ENCODE measurements at regions not wholly inside any gene's neighbourhood (a gene's known extent, or its start where the extent isn't known, plus 50 kb on each side); places are given as distances from the start of the nearest gene placed in this dataset.

DNA sequence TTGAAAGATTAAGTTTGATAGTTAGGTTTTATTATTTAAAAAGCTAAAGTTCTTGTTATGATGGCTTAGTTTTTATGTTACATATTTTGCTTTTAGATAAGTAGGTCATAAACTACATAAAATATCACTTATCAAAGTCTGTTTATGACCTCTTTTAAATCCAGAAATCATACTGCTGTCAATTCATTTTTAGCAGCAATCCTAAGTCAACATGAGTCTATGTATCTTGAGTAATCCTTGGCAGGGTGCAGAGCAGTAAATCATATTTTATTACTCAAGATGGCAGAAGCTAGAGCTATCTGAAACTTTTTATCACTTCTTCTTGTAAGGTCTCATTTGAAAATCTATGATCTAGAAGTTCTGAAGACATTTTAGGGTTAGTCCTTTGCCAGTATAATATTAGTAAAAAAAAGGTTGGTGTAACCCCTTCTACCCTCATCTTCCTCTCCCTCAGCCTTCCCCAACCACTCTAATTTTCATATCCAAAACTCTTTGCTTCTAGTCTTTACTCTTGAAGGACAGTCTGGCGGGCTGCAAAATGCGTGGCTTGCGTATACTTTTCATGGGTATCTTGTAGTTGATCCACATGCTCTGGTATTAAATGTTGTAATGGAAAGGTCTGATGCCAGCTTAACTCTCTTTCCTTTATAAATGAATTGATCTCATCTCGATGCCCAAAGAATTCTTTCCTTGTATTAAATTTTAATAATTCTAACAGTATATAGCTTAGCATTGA is 134.0 kb upstream of the THRB start:
- H3K4me3 ChIP-seq (ENCODE audit: low read depth, low read length) = no peak overlapping the region
- no peaks in the 10 kb centered on the region for H3K27me3 ChIP-seq (ENCODE audit: control insufficient read depth, insufficient read depth, low read length)
- DNase-seq (ENCODE audit: low read depth, low spot score) = no peak
- ChIA-PET POLR2A (no interaction called here), CTCF (no interaction called here)
- TF ChIP-seq, protein P1, sequence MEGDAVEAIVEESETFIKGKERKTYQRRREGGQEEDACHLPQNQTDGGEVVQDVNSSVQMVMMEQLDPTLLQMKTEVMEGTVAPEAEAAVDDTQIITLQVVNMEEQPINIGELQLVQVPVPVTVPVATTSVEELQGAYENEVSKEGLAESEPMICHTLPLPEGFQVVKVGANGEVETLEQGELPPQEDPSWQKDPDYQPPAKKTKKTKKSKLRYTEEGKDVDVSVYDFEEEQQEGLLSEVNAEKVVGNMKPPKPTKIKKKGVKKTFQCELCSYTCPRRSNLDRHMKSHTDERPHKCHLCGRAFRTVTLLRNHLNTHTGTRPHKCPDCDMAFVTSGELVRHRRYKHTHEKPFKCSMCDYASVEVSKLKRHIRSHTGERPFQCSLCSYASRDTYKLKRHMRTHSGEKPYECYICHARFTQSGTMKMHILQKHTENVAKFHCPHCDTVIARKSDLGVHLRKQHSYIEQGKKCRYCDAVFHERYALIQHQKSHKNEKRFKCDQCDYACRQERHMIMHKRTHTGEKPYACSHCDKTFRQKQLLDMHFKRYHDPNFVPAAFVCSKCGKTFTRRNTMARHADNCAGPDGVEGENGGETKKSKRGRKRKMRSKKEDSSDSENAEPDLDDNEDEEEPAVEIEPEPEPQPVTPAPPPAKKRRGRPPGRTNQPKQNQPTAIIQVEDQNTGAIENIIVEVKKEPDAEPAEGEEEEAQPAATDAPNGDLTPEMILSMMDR (IDR thresholded peaks at IDR 0.05; ENCODE audit: low read depth, low read length) = no peak
- no peak overlapping the region for H3K27ac ChIP-seq (ENCODE audit: low read depth, low read length)
- no peaks in the 10 kb centered on the region for H3K9me3 ChIP-seq (ENCODE audit: control insufficient read depth, insufficient read depth, low read length)

DNA sequence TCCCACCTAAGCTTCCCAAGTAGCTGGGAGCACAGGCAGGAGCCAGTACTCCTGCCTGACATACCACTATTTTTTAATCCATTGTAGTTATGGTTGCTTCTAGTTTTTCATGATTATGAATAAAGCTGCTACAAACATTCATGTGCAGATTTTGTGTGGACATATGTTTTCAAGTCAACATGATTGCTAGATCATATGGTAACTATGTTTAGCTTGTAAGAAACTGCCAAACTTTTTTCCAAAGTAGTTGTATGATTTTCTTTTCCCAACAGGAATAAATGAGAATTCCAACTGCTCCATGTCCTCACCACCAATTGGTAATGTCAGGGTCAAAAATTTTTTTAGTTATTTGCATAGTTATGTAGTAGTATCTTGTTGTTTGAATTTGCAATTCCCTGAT is 136.8 kb upstream of the THRB start:
- no peaks in the 10 kb centered on the region for H3K27me3 ChIP-seq (ENCODE audit: control insufficient read depth, insufficient read depth, low read length)
- DNase-seq (ENCODE audit: low read depth, low spot score) = no peak
- POLR2A ChIA-PET = no interaction called here

DNA sequence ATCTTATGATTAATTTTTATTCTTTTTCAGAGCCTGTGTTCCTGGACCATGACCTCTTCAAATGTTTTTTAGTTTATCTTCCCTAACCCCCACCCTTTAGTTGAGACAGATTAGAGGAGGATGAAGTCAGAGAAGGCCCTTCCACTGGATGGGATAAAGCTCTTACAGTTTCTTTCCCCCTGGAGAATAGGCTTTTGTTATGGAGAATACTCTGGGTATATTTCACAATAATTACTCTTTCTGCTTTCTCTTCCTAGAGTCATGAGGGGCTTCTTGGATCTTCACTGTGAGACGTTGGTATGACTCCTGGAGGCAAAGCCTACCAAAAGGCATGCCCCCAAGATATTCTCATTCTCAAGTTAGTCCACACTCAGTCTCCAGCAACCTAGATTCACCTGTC is 144.4 kb upstream of the THRB start:
- POLR2A ChIA-PET = no interaction called here
- H3K27ac ChIP-seq (ENCODE audit: low read depth, low read length) = no peak overlapping the region
- CTCF ChIA-PET = interaction anchor here (1.7 kb wide), 1 partner anchor 640 kb away, joined by 5 read pairs; no protein-coding TSS in a partner anchor
- TF ChIP-seq, protein P1 (IDR thresholded peaks at IDR 0.05; ENCODE audit: low read depth, low read length) = no peak
- H3K27me3 ChIP-seq (ENCODE audit: control insufficient read depth, insufficient read depth, low read length) = no peaks in the 10 kb centered on the region
- no peak overlapping the region for H3K4me3 ChIP-seq (ENCODE audit: low read depth, low read length)
- no peak for DNase-seq (ENCODE audit: low read depth, low spot score)
- no peaks in the 10 kb centered on the region for H3K9me3 ChIP-seq (ENCODE audit: control insufficient read depth, insufficient read depth, low read length)

More for the DNA sequence above, 136.8 kb upstream of the THRB start:
- Histone ChIP-seq H3K9me3 (ENCODE audit: control insufficient read depth, insufficient read depth, low read length) (no peaks in the 10 kb centered on the region), H3K4me3 (ENCODE audit: low read depth, low read length) (no peak overlapping the region), H3K27ac (ENCODE audit: low read depth, low read length) (no peak overlapping the region)
- CTCF ChIA-PET = no interaction called here
- TF ChIP-seq, protein P1 (IDR thresholded peaks at IDR 0.05; ENCODE audit: low read depth, low read length) = no peak

DNA sequence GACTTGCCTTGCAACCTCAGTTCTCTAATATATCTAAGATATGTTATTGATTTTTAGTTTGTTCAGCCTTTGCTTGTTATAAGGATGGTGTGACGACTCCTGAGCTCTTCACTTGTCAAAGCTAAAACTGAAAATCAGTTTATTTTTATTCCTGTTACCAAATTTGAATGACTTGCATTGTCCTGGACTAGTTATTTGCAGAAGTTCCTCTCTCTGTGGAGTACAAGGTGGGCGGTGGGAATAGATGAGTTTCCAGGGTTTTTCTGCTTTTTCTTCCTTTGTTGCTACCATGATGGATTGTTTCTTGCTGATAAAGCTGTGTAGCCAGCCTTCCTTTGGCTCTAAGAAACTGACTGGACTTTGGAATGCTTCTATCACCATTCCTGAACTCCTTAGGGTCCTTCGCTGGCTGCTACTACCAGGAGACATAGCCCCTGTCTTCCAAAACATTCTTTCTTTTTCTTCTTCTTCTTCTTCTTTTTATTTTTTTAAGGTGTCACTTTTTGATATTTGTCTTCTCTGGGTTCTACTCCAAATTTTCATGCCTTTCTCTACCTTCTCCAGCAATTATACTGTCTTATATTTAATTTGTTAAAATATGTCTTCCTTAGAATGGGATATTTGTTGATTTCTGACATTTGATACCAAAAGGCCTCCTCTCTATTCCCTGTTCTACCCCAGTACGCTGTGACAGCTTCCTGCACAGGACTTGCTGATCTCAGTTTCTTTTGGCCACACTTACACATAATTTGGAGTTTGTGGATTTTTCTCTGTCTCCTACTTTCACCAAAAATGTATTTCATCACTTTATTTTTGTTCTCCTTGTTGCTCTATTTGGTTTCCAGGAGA is 145.1 kb upstream of the THRB start:
- Histone ChIP-seq H3K4me3 (ENCODE audit: low read depth, low read length) (no peak overlapping the region), H3K27ac (ENCODE audit: low read depth, low read length) (no peak overlapping the region), H3K27me3 (ENCODE audit: control insufficient read depth, insufficient read depth, low read length) (no peaks in the 10 kb centered on the region), H3K9me3 (ENCODE audit: control insufficient read depth, insufficient read depth, low read length) (no peaks in the 10 kb centered on the region)
- ChIA-PET CTCF (interaction anchor here (1.7 kb wide), 1 partner anchor 640 kb away, joined by 5 read pairs; no protein-coding TSS in a partner anchor), POLR2A (no interaction called here)
- DNase-seq (ENCODE audit: low read depth, low spot score) = no peak
- TF ChIP-seq, protein P1 (IDR thresholded peaks at IDR 0.05; ENCODE audit: low read depth, low read length) = no peak

GRCh38 chr3:24640330-24640877 is 145.8 kb upstream of the THRB start:
- Histone ChIP-seq H3K9me3 (ENCODE audit: control insufficient read depth, insufficient read depth, low read length) (no peaks in the 10 kb centered on the region; the same call in 1 of the 2 replicates), H3K4me3 (ENCODE audit: low read depth, low read length) (no peak overlapping the region), H3K27ac (ENCODE audit: low read depth, low read length) (no peak overlapping the region), H3K27me3 (ENCODE audit: control insufficient read depth, insufficient read depth, low read length) (no peaks in the 10 kb centered on the region)
- TF ChIP-seq, protein P1 (IDR thresholded peaks at IDR 0.05; ENCODE audit: low read depth, low read length) = peak; percentile 25; the same call in 1 of the 2 replicates
- DNase-seq (ENCODE audit: low read depth, low spot score) = no peak
- ChIA-PET CTCF (no interaction called here), POLR2A (no interaction called here)
